ENCODE measurements at regions not wholly inside any gene's neighbourhood (a gene's known extent, or its start where the extent isn't known, plus 50 kb on each side); places are given as distances from the start of the nearest gene placed in this dataset.

- no peak for DNase-seq (ENCODE audit: low read depth in 2 of 2)
These were observed 390.9 kb downstream of the PBX1 start for GRCh38 chr1:164949771-164950471.

GRCh38 chr1:164948101-164948500 is 389.1 kb downstream of the PBX1 start:
- DNase-seq (ENCODE audit: low read depth in 2 of 2) = no peak

- no peak for DNase-seq (ENCODE audit: low read depth in 2 of 2)
These were observed 378.3 kb downstream of the PBX1 start for GRCh38 chr1:164937291-164937690.

- no peak for DNase-seq (ENCODE audit: low read depth in 2 of 2)
These were observed 373.6 kb downstream of the PBX1 start for GRCh38 chr1:164932580-164932979.

- DNase-seq (ENCODE audit: low read depth in 2 of 2) = no peak
These were observed 371.8 kb downstream of the PBX1 start for GRCh38 chr1:164930833-164931232.

GRCh38 chr1:164930241-164930640 is 371.3 kb downstream of the PBX1 start:
- DNase-seq (ENCODE audit: low read depth in 2 of 2) = no peak

- no peak for DNase-seq (ENCODE audit: low read depth in 2 of 2)
These were observed 369.3 kb downstream of the PBX1 start for GRCh38 chr1:164928232-164928812.

- DNase-seq (ENCODE audit: low read depth in 2 of 2) = no peak
These were observed 367.1 kb downstream of the PBX1 start for GRCh38 chr1:164926107-164926506.

GRCh38 chr1:164922585-164922984 is 363.6 kb downstream of the PBX1 start:
- DNase-seq (ENCODE audit: low read depth in 2 of 2) = no peak

- DNase-seq (ENCODE audit: low read depth in 2 of 2) = no peak
These were observed 362.5 kb downstream of the PBX1 start for GRCh38 chr1:164921493-164921892.

- no peak for DNase-seq (ENCODE audit: low read depth in 2 of 2)
These were observed 359.2 kb downstream of the PBX1 start for GRCh38 chr1:164918140-164918539.

- DNase-seq (ENCODE audit: low read depth in 2 of 2) = no peak
These were observed 355.2 kb downstream of the PBX1 start for GRCh38 chr1:164914208-164914607.

- DNase-seq (ENCODE audit: low read depth in 2 of 2) = no peak
These were observed 353.3 kb downstream of the PBX1 start for GRCh38 chr1:164912290-164912689.

- no peak for DNase-seq (ENCODE audit: low read depth in 2 of 2)
These were observed 351.7 kb downstream of the PBX1 start for GRCh38 chr1:164910671-164911070.

GRCh38 chr1:164907666-164908065 is 348.7 kb downstream of the PBX1 start:
- no peak for DNase-seq (ENCODE audit: low read depth in 2 of 2)

GRCh38 chr1:164905869-164906268 is 346.9 kb downstream of the PBX1 start:
- DNase-seq (ENCODE audit: low read depth in 2 of 2) = no peak

- DNase-seq (ENCODE audit: low read depth in 2 of 2) = no peak
These were observed 343.5 kb downstream of the PBX1 start for GRCh38 chr1:164902491-164902890.

Data from stimulated activated CD8-positive, alpha-beta memory T cell treated with anti-CD3 and anti-CD28 coated beads, Interleukin-2, amount 100 ng/mL, for 48 hours (primary cell).